Prostate gland (tissue), 2 donors: ENCODE measurements at regions not wholly inside any gene's neighbourhood (a gene's known extent, or its start where the extent isn't known, plus 50 kb on each side); places are given as distances from the start of the nearest gene placed in this dataset.

Source experiments
- POLR2A ChIP-seq: fragments of 450-650 bp; IDR thresholded peaks from one replicate; pipeline ENCODE4 v1.6.1; 2016; ENCODE audit warnings: antibody characterized with exemption, mild to moderate bottlenecking
- POLR2AphosphoS5 ChIP-seq: sonication (generic); formaldehyde crosslinking; IDR thresholded peaks from one replicate; pipeline ENCODE4 v1.6.1; 2017; ENCODE audit warnings: antibody characterized with exemption
- TF ChIP-seq, protein P1 (sequence below), 4 experiments: fragments of 200-600 bp in 2 of 4; fragments of 450-650 bp in 2 of 4; sonication (generic) in 2 of 4; IDR thresholded peaks; 1 replicate in 3 of 4; 2 replicates in 1 of 4; pipeline ENCODE4 v1.5.1; 2016 to 2019; ENCODE audit warnings: antibody characterized with exemption in 4 of 4, mild to moderate bottlenecking in 2 of 4, moderate library complexity in 2 of 4

DNA sequence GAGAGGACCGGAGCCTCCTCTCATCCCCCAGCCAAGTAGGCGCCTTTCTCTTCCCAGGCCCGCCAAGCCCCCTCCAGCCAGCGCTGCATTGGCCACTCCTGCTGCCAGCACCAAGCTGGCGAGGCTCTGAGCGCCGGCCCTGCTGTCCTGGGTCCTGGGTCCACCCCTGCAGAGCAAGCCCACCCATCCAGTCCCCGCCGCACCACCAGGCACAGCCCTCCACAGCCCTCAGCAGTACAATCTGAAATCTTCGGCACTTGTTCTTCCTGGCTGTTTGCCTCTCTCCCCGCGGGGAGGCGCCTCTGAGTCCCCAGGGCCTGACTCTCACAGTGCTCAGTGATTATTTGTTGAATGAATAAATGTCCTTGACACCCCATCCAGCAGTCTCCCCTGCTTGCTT is 236.4 kb upstream of the SGCG start:
- TF ChIP-seq, protein P1, sequence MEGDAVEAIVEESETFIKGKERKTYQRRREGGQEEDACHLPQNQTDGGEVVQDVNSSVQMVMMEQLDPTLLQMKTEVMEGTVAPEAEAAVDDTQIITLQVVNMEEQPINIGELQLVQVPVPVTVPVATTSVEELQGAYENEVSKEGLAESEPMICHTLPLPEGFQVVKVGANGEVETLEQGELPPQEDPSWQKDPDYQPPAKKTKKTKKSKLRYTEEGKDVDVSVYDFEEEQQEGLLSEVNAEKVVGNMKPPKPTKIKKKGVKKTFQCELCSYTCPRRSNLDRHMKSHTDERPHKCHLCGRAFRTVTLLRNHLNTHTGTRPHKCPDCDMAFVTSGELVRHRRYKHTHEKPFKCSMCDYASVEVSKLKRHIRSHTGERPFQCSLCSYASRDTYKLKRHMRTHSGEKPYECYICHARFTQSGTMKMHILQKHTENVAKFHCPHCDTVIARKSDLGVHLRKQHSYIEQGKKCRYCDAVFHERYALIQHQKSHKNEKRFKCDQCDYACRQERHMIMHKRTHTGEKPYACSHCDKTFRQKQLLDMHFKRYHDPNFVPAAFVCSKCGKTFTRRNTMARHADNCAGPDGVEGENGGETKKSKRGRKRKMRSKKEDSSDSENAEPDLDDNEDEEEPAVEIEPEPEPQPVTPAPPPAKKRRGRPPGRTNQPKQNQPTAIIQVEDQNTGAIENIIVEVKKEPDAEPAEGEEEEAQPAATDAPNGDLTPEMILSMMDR (IDR thresholded peaks at IDR 0.05) = no peak
- TF ChIP-seq POLR2AphosphoS5 (no peak), POLR2A (no peak)
